UCSD-AML1 (cell line): ENCODE measurements at regions not wholly inside any gene's neighbourhood (a gene's known extent, or its start where the extent isn't known, plus 50 kb on each side); places are given as distances from the start of the nearest gene placed in this dataset.
"Not testable (repeated sequence)": the region's sequence is repeated elsewhere in the genome, so short reads cannot be mapped to it uniquely, and the experiment has no call there.

ENCODE experiments used
- DNase-seq: peaks from one replicate; lab custom pipeline; 2025; ENCODE audit not compliant: unreplicated experiment; lab: John Stamatoyannopoulos, UW

DNA sequence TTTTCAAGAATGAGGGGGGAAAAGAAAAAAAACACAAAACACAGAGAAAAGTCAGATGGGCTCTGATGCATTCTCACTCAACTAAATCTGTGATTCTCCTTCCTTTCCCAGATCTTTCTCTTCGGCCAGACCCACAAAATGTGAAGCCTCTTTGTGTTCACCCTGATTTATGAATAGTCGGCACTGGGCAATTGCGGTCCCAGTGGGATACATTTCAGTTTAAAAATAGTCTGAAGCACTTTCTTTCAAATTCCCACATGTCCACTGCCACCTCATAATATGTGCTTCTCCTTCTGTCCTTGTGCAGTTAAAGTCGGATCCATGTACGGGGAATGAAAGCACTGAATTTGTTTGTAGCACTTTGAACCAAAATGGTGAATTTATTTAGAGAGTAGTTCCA, 995.4 kb upstream of the WWC1 start:
- DNase-seq: no peak

DNA sequence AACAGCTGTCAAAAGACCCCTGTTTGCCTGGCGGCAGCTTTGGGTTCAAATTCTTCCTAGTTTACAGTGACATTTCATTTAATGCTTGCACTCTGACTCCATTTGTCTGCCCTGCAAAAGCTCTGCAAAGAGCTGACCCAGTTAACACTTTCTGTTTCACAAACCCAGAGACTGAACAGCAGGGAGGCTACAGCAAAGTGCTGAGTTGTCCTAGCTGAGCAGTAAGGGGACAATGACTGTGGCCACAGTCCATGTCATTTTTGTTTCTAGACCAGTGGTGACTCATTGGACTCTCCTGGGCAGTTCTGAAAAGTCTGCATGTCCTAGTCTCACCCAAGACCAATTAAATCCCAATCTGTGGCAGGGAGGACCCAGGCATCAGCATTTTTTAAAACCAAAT, 994.8 kb upstream of the WWC1 start:
- no peak for DNase-seq

DNA sequence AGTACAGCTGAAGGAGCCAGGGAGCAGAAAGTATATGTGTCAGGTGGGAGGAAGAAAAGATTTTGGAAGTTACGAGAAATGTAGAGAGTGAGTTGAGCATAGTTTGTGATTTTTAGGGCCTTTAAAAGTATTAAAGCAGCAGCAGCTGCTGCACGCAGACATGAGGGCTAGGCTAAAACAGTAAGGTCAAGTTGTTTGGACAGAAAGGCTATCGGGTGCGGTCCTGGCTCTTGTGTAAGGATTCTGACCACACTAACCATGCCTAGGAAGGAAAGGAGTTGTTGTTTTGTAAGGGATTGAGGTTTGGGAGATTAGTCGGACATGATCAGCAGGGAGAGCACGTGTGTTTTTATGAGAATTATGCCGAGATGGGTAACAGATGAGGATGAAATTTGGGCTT, 991.6 kb upstream of the WWC1 start:
- DNase-seq: not testable (repeated sequence)

DNA sequence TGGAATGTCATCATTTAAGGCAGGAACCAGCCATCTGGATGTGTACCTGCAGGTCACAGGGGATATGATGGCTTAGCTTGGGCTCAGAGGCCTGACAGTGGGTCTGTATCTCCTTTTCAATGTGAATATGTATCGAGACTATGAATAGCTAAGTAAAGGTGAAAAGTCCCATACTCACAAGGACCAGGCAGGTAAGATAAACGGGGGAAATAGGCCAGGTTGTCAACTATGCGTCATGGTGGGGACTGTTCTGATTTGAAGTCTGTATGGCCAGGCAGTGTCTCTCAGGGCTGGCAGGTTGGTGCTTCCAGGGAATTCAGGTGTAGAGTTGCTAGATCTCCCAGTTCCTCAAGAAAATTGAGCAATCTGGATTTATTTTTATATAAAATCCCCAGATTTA, 987.9 kb upstream of the WWC1 start:
- DNase-seq: no peak

DNA sequence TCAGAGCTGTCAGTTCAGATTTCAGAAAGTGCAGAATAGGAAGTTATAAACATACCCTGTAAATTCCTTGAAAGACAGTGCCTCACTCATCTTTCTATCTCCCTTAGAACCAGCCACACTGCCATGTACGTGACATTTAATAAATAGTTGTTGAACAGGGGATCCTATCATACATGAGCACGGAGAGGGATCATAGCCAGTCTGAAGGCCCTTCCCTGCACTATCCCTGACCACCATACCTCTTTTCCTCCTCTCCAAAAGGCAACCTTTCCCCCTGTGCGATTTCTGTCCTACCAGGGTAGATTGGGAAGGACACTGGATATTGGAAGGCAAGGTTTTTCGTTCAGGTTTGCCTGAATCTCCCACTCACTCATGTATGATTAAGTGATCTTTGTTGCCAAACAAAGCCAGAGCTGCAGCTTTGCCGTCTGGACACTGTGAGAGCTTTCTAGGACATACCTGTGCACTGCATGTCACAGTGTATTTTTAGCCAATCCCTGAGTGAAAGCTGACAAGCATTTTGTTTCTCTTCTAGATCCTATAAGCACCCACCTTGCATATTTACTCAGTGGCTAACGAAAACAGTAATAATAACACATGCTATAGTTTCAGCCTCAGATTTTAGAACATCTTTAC, 986.5 kb upstream of the WWC1 start:
- no peak for DNase-seq

DNA sequence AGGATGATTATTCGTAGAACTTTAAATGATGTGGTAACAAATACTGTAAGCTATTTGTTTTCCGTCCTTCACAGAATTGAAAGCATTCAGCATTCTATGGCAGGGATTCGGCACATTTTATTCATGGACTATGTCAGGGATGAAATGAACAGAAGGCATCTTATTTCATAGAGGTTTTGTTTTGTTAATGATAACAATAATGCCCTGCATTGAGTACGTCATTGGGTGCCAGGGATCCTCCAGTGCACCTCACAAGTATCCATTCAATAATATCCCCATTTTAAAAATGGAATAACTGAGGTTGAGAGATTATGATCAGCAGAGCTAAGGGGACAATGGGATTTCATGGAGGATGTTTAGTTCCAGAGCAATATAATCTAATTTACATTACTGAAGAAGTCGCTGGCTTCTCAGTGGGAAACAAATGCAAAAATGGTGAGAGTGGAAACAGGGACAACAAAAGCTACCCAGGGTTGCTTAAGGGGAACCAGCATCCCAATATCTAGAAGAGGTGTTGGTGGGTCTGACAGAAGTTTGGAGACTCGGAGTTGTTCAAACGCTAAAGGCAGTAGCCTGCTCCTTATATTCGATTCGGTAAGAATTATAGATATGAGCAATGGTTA, 985.7 kb upstream of the WWC1 start:
- DNase-seq: no peak

DNA sequence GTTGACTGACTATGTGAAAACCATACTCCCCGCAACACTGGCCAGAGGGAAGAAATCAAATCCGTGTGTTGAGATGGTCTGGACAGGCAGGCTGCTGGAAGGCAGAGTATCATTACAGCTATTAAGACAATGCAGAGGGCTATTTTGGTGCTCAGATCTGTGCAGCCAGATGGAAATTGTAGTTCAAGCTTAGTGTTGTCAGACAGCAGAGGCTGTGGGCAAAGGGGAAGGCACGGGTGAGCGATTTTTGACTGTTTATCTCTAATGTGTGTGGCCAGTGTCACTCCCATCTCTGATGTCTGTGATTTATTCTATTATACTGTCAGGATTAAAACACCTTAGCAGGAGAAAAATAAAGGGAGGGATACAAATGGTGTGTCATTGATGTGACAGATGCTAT, 984.4 kb upstream of the WWC1 start:
- no peak for DNase-seq

DNA sequence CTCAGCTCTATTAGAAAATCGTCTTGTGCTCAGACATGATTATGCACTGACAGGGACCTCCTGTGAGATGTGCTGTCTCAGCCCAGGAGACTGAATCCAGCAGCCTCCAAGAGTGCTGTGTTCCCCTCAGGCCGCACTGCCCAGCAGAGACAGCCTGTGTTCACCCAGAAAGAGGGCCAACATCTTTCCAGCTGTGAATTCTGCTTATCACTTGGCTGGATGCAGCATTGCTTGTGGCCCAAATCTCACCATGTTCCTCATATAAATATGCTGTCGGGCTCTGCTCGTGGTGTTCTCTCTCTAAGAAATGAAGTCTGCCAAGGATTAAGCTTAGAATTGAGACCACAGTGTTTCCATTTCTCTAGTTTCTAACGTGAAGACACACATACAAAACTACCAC, 983.0 kb upstream of the WWC1 start:
- DNase-seq: no peak

DNA sequence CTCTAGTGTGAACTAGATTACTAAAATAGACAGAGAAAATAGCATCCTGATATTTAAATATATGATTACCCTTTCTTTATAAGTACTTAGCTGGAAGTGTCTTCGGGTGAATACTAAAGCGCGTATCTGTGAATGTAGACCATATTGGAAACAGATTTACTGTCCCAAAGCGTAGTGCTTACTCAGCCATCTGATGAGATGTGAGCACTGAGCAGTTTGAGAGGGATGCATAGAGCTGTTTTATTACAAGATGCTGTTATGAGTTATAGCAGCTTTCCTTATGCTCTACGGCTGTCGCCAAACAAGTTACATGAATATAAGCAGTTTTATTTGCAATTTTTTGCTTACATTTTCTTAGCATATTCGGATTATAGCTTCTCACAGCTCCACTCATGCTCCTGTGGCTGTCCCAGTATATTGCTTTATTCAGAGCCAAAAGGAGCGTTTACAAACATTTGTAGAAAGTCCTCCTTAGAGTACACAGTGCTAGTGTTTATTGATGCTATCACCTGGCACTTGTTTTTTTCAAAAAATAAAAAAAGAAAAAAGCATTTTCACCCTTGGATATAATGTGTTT, 981.4 kb upstream of the WWC1 start:
- no peak for DNase-seq

DNA sequence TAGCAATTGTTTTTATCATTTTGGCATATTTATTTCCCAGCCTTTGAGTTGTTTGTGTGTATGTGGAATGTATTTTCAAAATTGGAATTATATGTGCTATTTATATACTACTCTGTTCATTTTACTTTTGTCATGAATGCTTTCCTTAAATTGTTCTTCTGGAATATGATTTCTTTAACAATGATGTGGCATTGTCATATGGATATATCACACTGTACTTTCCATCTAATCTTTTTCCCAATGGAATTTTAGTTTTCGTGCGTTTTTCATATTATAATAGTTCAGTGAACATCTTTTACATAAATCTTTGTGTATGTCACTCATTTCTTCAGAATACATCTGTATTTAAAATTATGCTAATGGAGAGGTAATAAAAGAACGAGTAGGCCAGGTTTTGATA, 980.1 kb upstream of the WWC1 start:
- no peak for DNase-seq

DNA sequence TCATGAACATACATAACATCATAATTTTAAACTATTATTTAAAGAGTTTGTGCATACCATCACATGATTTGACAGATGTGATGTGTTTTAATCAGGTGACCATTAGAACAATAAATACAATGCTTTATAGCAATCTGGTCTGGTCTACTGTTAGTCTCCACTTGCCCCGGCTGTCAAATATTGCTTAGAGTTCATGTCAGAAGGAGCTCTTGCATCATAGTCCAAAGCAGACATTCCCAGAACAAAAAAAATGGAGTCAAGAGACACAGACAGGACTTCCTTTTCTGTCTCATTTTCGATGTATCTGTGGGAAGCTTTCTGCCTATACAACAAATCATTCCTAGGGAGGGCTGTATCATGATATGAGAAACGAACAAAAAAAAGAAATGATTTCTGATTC, 979.2 kb upstream of the WWC1 start:
- DNase-seq: no peak

DNA sequence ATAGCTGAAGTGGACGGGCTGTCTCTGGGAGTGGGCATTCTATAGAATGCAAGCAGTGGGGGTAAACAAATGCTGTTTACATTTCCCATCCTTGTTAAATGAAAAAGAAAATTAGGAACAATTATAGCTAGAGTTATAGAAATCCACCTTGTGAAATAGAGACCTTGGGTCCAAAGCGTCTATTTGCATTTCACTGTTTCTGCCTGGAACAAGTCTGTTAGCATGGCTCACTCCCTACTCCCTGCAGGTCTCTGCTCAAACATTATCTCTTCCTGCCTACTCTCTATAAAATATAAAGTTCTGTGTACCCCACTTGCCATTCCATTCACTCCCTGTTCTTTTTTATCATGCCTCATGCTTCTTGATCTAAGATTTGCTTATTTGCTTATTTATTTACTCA, 975.7 kb upstream of the WWC1 start:
- no peak for DNase-seq

DNA sequence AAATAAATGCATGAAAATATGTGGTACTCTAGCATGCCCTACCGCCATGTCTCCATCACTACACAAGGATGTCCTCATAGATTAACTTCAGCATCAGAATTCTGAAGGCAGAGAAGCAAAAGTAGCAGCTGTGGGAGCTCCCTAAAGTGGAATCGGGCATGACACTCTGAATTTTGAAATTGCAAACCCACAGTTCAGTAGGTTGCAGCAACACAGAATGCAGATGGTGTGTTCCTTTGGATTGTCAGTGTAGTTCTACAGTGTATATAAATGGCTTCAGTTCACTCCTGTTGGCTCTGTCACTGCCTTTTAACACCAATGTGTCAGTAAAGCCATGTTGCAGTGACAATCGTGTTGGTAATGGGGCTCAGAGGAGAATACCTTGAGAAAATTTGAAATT, 973.6 kb upstream of the WWC1 start:
- no peak for DNase-seq

DNA sequence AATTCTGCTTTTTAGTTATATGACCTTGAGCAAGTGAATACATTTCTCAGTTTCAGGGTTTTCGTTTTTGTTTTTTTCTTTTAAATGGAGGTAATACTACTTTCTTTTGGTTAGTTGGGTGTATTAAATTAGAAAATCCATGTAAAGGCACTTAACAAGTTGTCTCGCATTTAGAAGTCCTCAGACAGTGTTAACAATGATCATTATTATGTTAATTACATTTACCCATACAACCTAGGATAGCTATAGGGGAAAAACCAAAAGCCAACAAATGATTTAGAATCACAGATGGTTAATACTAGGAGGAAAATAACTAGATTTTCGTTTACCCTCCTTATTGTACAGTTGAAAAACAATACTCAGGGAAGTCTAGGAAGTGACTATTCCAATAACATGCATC, 972.2 kb upstream of the WWC1 start:
- no peak for DNase-seq

DNA sequence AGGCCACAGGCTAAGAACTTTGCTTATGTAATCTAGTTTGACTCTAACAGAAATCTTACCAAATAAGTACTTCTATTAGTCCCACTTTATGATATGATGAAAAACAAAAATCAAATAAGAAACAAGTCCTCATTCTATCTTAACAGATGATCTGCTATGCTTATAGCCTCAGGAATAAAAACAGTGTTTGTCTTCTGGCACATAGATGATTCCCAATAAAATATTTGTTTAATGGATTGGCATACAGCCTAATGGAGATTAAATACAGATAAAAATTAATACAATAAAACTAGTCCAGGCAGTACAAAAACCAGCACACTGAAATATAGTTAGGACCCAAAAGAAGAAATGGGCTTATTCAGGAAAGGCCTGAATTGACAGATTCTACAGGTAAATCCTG, 971.4 kb upstream of the WWC1 start:
- DNase-seq: no peak

DNA sequence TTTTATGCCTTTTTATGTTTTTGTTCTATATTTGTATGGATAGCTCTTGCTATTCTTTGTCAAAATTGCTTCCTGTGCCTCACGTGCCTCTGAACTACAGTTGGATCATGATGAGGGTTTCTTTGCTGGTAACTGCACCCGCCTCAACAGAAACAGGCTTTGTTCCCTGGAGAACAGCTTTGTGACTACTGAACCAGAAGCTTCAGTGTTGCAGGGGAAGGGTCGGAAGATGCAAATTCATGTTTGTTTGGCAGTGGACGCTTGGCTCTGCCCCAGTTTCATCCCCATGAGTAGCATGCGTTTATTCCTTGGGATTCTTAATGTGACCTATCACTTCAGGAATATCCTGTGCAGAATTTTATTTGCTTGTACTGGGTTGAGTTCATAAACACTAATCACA, 959.1 kb upstream of the WWC1 start:
- no peak for DNase-seq

DNA sequence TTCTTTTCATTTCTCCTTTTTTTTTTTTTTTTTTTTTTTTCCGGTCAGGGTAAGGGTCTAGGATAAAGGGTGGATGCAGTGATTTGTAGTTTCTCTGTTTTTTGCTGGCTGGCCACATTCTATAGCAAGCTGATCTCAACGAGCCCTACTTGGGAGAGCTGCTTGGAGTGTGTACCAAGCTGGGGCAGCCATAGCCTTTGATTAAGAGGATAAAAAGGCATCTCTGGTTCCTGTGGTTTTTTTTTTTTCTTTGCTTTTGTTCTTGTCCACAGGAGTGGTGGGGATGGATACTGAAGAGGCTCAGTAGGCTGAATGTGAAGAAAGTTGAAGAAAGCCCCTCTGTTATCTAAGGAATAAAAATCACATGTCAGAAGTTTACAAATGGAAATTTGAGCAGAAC, 955.3 kb upstream of the WWC1 start:
- no peak for DNase-seq

DNA sequence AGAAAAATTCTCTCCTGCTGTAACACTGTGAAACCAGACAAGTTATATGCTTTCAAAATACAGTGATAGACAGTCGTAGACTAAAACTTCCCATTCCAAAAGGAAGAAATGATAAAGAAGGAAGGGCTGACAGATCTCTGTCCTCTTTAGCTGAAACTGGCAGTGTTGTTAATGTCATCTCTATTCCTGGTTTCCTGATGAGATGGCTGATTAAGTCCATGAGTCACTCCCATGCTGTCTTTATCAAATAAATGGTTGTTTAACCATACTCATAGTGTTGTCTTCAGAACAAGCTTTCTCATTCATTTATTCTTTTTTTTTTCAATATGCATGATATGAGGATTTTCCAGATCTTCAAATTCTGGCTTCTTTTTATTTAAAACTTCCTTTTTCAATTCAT, 952.2 kb upstream of the WWC1 start:
- DNase-seq: no peak

DNA sequence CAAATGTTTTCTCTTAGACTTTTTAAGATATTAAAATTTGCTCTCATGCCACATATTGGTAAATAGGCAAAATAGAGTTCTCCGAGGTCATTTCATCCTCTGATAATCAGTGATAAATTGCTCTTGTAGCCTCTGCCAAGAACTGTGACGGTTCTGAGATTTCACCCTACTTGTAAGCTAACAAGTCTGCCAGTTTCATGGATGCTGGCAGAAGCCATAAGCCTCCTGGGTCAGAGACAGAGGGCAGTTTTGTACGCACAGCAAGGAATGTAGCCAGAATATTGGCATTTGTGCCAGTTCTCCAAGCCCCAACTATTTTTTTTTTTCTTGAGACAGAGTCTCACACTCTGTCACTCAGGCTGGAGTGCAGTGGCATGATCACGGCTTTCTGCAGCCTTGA, 945.0 kb upstream of the WWC1 start:
- no peak for DNase-seq

DNA sequence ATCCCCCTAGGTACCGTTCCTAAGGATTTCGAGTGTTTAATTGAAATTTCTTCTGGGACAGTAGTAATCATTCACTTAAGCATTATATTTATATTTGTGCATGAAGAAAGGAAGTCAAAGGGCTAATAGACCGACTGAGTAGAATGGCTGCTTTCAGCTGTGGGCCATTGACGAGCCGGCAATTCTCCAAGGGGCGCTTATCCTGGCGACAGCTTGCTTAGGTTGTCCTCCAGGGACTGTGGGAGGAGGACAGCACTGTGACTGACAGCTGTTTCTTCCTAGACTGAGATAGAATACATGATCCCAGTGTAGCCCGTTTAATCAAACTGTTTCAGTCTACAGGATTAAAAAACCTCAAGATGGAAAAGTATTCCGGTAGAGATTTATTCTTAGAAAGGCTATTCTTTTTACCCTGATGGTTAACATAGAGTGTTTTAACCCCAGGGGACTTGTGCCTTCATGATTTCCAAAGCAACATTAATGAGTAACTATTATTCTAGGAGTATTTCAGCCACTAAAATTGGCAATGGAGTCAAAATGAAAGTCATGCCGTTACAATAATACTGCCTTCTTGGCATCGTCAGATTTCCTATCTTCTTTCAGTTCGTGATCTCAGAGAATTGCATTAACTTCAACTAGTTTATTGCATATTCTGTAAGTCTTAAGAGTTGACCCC, 943.1 kb upstream of the WWC1 start:
- no peak for DNase-seq

DNA sequence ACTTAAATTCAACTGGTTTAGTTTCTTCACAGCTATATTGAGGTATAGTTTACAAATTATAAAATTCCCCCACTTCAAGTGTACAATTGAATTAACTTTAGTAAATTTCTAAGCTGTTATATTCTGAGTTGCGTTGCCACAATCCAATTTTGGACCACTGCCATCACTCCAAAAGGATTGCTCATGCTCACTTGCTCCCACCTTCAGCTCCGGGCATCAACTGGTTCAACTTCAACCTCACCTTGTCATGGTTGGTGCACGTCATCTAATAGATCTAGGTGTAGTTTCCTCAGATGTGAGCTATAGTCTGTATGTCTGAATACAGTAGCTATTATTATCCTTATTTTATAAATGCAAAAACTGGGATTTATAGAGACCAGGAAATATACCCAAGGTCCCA, 942.5 kb upstream of the WWC1 start:
- no peak for DNase-seq

DNA sequence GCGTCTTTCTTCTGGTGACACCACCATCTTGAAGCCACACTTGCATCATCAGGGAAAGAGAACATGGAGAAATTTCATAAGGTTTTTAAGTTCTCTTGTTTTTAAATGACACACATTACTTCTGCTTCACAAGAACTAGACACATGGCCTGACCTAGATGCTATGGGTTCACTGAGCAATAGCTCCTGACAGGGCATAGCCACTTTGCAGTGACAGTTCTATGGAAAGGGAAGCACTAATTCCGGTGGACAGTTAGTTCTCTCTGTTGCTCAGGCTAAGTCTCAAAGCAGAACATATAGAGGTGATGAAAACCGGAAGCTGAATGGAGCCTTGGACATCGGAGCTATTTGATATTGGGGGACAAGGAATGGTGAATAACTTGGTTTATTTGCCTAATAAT, 940.1 kb upstream of the WWC1 start:
- DNase-seq: no peak

DNA sequence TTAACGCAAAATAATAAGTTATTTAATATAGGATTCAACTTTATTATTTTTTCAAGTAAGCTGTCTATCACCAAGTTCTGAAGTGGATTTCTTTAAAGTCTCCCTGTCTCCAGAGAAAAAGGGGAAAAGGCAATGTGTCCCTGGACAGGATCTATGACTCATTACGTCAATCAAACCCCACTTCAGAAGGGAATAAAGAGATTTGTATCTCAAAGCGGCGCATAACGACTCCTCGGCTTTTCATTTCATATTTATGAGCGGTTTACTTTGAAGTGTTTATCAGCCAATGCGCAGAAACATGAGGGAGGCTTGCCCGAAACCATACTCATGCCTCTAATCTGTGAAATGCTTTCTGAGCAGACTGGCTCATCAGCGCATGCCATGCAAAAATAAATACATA, 938.6 kb upstream of the WWC1 start:
- no peak for DNase-seq
